Gastroesophageal sphincter (tissue), 3 donors: ENCODE measurements at regions not wholly inside any gene's neighbourhood (a gene's known extent, or its start where the extent isn't known, plus 50 kb on each side); places are given as distances from the start of the nearest gene placed in this dataset.

Experiments
- CTCF ChIP-seq, 4 experiments: fragments of 200-600 bp in 2 of 4; fragments of 450-650 bp in 2 of 4; sonication (generic) in 1 of 4; IDR thresholded peaks; one replicate each; pipeline ENCODE4 v1.5.1; 2017 to 2019; ENCODE audit warnings: antibody characterized with exemption in 4 of 4, mild to moderate bottlenecking in 2 of 4, moderate library complexity in 2 of 4
- POLR2A ChIP-seq, 2 donors: fragments of 450-650 bp; IDR thresholded peaks; one replicate each; pipeline ENCODE4 v1.6.1; 2017; ENCODE audit warnings: antibody characterized with exemption in 2 of 2, mild to moderate bottlenecking in 2 of 2, moderate library complexity in 1 of 2
- POLR2AphosphoS5 ChIP-seq: sonication (generic); formaldehyde crosslinking; IDR thresholded peaks from one replicate; pipeline ENCODE4 v1.6.1; 2017; ENCODE audit warnings: antibody characterized with exemption

- TF ChIP-seq CTCF (IDR thresholded peaks at IDR 0.05) (no peak), POLR2A (IDR thresholded peaks at IDR 0.05) (no peak), POLR2AphosphoS5 (no peak)
Measured at GRCh38 chr3:124425972-124426371, 304.3 kb upstream of the UMPS start.
